ENCODE measurements at regions not wholly inside any gene's neighbourhood (a gene's known extent, or its start where the extent isn't known, plus 50 kb on each side); places are given as distances from the start of the nearest gene placed in this dataset.

- DNase-seq (ENCODE audit: low spot score) = no peak
Observed at GRCh38 chr21:21605521-21605920, 607.3 kb downstream of the NCAM2 start.

GRCh38 chr21:21606041-21606440 is 607.8 kb downstream of the NCAM2 start:
- no peak for DNase-seq (ENCODE audit: low spot score)

DNA sequence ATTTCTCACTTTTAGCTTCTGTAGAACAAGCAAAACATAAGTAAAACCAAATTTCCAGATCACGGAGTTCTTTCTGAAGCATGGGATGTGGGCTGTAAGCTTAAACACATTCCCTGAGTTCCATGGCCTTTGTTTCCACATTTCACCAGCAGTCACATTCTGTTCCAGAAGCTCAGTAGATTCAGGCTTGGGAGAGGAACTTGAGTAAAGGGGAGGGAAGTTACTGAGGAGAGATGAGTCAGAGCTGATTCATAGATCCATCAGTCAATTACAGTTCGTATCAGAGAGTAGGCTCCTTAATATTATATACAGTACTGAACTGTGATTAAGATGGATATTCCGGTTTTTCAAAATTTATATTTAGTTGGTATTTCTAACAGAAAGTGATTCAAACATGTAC is 614.3 kb downstream of the NCAM2 start:
- DNase-seq (ENCODE audit: low spot score) = no peak

DNA sequence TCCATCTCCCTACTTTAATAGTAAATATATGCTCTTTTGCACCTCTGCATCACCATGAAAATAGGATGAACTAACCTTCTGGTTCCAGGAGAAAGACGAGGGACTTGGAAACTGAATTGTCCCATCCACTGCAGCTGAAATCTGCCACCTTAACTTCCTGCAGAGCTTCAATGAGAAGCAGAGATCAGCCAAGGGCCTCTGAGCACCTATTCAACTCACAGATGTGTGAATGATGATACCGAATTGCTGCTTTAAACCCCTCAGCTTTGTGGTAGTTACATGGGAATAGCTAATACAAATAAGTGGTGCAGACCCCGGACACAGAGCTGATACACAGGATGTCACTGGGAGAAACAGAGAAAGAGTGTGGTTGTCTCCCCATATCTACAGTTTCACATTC is 616.8 kb downstream of the NCAM2 start:
- DNase-seq (ENCODE audit: low spot score) = no peak

DNA sequence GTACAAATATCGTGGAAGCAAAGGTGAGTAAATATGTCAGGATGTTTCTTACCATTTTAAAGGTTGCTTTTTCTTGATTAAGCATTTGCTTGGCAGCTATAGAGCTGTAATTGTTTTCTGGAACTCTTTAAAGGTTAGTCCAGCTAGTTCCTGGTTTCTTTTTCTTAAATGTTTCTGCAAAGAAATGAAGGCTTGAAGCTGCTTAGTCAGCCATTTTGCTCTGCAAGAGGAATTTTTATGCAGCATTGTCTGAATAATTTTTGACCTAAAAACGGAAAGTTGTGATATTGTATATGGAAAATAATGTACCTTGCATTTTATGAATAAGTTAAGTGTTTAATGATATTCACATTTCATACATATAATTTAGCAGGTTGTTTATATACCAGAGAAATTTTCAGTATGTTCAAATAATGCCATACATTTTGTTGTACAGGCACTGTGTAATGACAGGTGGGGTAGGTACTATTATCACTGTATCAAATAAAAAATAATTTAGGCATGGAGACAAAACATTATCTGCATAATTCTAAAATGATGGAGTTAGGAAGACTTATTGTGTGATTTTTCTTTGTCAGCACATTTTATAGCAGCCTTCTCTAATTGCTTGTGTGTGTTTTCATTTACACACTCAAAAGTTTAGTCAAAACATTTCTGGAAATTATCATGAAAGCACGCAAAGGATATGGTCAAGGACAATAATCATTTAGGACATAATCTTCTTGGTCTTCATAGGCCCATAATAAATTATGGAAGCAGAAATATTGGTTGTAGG is 624.4 kb downstream of the NCAM2 start:
- DNase-seq (ENCODE audit: low spot score) = no peak

DNA sequence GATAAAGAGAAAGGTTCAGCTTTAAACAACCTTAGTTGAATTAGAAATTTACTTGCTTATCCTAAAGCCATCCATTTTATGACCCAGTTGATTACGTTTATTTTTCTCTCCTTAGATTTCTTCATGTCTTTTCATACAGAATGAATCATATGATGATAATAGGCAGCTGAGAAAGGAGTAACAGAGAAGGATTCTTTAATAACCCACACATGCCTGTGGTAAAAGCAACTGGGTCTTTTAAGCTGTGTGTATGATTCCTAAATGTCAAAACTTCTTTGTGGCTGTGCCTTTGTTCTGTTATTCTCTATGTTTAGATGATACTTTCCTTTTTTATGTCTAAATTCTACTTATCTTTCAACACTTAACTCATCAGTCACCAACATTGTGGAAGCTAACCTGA is 626.5 kb downstream of the NCAM2 start:
- DNase-seq (ENCODE audit: low spot score) = no peak

DNA sequence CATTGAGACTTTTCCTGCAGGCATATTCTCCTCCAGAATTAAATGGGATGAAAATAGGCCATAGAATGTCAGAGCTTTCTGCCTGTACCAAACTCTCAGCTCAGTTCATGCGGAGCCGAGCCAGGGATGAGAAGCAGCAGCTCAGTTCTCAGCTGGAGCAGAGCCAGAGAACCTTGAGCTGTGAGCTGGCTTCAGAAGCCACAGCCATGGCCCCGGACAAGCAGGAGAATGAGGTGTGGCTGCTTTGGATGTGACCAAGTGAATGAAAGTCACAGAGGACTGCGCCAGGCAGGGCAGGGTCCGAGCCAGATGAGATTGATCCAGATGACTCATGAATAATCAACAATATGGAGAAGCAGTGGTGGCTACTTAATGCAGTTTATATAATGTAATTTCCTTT is 633.8 kb downstream of the NCAM2 start:
- no peak for DNase-seq (ENCODE audit: low spot score)

DNA sequence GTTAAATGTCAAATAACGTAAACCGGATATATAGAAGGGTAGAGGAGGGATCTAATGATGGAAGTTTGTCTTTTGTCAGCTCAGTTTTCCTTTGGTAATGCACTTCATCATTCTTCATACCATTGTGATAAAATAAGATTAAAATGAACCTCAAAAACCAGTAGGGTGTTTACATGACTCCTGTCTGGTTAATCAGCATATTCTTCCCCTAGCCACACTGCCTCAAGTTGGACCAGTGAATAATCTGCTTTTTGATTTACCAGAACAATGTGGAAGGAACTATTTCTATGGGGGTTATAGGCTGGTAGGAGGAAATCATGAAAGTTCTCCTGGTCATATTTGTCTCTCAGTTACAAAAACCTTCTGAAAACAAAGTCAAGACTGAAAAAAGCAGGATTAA is 634.7 kb downstream of the NCAM2 start:
- DNase-seq (ENCODE audit: low spot score) = no peak

GRCh38 chr21:21661741-21662140 is 663.5 kb downstream of the NCAM2 start:
- no peak for DNase-seq (ENCODE audit: low spot score)

DNA sequence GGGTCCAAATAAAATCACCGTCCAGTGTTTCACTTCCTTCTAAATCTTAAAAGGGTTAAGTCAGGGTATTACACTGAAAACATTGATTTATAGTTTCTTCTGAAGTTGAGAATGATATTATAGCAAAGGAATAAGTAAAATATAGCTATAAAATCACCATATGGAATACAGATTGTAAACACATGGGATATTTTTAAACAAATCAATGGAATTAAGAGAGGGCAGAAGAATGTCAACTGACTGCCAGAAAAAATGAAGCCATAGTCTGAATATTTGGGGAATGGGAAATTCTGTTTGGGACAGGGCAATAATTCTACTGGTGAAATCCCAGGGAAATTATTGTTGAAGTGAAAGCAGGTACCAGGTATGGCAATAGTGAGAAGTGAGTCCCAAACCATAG is 664.6 kb downstream of the NCAM2 start:
- DNase-seq (ENCODE audit: low spot score) = no peak

DNA sequence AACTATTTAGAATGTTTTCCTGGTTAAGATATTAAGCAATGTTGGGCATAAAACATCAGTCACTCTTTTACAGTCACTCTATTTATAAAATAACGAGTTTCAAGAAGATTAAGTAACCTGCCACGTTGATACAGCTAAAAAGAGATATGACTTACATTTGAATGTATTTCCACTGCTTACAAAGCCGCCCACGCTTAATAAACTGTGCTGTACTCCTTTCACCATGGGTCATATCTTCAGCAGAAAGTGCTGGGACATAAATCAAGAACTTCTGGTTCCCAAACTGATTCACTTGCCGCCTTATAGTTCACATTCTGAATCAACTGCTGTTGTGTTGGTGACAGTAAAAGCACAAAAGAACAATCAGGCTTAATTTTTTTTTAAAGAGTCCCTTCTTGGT is 666.7 kb downstream of the NCAM2 start:
- DNase-seq (ENCODE audit: low spot score) = no peak

- no peak for DNase-seq (ENCODE audit: low spot score)
Observed at GRCh38 chr21:21666689-21667088, 668.5 kb downstream of the NCAM2 start.

GRCh38 chr21:21668198-21668597 is 670.0 kb downstream of the NCAM2 start:
- DNase-seq (ENCODE audit: low spot score) = no peak

DNA sequence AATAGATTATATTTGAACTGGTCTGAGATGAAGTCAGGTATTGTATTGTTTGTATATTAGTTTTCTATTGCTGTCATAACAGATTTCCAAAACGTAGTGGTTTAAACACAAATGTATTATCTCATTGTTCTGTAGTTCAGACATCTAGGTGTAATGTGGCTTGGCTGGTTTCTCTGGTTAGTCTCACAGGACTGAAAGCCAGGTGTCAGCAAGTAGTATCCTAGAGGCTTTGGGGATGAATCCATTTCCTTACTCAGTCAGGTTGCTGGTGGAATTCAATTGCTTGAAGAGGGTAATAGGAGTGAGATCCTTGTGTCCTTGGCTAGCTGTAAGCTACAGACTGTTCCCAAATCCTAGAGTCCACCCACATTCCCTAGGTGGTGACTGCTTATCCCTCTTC is 675.8 kb downstream of the NCAM2 start:
- DNase-seq (ENCODE audit: low spot score) = no peak

GRCh38 chr21:21675601-21676000 is 677.4 kb downstream of the NCAM2 start:
- no peak for DNase-seq (ENCODE audit: low spot score)

- DNase-seq (ENCODE audit: low spot score) = no peak
Observed at GRCh38 chr21:21682172-21682571, 684.0 kb downstream of the NCAM2 start.

DNA sequence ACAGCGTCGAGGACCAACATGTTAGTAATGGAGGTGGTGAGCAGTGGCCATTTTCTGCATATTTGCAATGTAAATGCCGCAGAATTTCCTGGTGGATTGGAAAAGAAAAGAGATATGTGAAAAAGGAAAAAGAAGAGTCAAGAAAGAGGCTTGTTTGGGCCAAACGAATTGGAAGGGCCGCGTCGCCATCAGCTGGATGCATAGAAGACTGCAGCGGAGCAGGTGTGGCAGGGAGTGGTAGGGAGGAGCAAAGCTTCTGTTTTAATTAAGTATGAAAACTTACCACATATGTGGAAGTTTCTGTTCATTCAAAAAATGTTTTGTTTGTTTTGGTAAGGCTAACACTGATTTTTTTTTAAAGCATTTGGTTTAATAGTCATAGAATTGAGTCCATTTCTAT is 690.7 kb downstream of the NCAM2 start:
- no peak for DNase-seq (ENCODE audit: low spot score)

GRCh38 chr21:21690068-21690665 is 692.0 kb downstream of the NCAM2 start:
- no peak for DNase-seq (ENCODE audit: low spot score)

- no peak for DNase-seq (ENCODE audit: low spot score)
Observed at GRCh38 chr21:21712748-21713520, 714.7 kb downstream of the NCAM2 start.

DNA sequence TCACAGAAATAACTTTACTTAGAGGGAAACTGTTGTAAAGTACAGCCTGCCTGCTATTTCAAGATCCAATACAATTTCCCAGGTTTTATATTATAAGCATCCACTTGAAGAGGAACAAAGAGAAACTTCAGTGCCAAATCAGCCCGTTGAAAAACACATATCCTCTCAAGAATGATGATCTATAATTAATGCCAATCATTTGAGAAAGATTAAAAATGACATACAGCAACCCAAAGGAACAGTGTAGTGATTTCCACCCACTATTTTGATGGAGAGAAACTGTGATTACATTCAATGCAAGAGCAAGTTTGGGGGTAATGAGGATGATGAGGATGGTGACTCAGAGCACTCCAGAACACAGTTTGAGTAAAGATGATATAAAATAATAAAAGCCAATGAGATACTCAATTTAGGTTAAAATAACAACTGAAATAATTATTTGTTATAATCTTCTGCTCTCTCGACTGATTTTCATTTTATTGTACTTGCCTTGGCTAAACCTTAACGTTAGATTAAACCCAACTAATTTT is 715.5 kb downstream of the NCAM2 start:
- no peak for DNase-seq (ENCODE audit: low spot score)

DNA sequence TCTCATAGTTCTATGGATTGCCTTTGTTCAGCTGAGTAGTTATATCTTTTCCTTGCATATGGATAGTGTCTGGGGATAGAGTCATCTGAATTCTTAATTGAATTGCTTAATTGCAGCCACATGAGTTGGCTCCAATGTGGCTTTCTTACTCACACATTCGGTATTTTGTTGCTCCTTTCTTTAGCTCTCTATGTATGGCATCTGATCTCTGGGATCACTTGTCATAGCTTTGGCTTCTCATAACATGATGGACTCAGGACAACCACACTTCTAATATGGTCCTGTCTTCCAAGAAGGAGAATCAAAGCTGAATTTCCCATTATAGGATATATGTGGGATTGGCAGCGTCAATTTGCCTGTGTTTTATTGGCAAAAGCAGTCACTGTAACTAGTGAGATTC is 716.2 kb downstream of the NCAM2 start:
- DNase-seq (ENCODE audit: low spot score) = no peak

- no peak for DNase-seq (ENCODE audit: low spot score)
Observed at GRCh38 chr21:21715266-21715969, 717.2 kb downstream of the NCAM2 start.
